Ectodermal cell (in vitro differentiated cells): ENCODE measurements at regions not wholly inside any gene's neighbourhood (a gene's known extent, or its start where the extent isn't known, plus 50 kb on each side); places are given as distances from the start of the nearest gene placed in this dataset.
"Not testable (repeated sequence)": the region's sequence is repeated elsewhere in the genome, so short reads cannot be mapped to it uniquely, and the experiment has no call there.

Source experiments
- H3K27ac ChIP-seq: 2 replicates; pipeline ENCODE4 v1.7.0; 2013; ENCODE audit warnings: mild to moderate bottlenecking, low read depth, low read length; ENCODE audit not compliant: insufficient read depth, poor library complexity, severe bottlenecking
- H3K27me3 ChIP-seq: 2 replicates; pipeline ENCODE4 v1.7.0; 2013; ENCODE audit warnings: mild to moderate bottlenecking, low read length; ENCODE audit not compliant: insufficient read depth, control insufficient read depth, poor library complexity, severe bottlenecking
- H3K36me3 ChIP-seq: one replicate; pipeline ENCODE4 v1.7.0; 2013; ENCODE audit warnings: low read length; ENCODE audit not compliant: control insufficient read depth, insufficient read depth
- H3K4me1 ChIP-seq: one replicate; pipeline ENCODE4 v1.7.0; 2013; ENCODE audit warnings: low read length; ENCODE audit not compliant: control insufficient read depth, insufficient read depth
- H3K4me3 ChIP-seq: 2 replicates; pipeline ENCODE4 v1.7.0; 2013; ENCODE audit warnings: low read depth, low read length, control low read depth; ENCODE audit not compliant: insufficient read depth
- H3K9me3 ChIP-seq: 2 replicates; pipeline ENCODE4 v1.7.0; 2013; ENCODE audit warnings: mild to moderate bottlenecking, low read length, moderate library complexity; ENCODE audit not compliant: control insufficient read depth
- WGBS, 2 experiments: methylation state at CpG; one replicate each; pipeline ENCODE4 v1.1.7; 2013; ENCODE audit warnings: missing lambda C conversion rate in 2 of 2; 5-methylcytosine and 5-hydroxymethylcytosine counted together

GRCh38 chr5:38621840-38622437 is 65.5 kb upstream of the LIFR start:
- 94 to 95% methylated on average over 2 to 3 of the region's 3 CpGs for WGBS, 2 experiments
- no peaks in the 10 kb centered on the region for H3K9me3 ChIP-seq
- H3K4me1 ChIP-seq, result no peaks in the 10 kb centered on the region
- no peak overlapping the region for H3K27ac ChIP-seq
- no peaks in the 10 kb centered on the region for H3K27me3 ChIP-seq
- H3K36me3 ChIP-seq, result no peaks in the 10 kb centered on the region
- no peak overlapping the region for H3K4me3 ChIP-seq

GRCh38 chr5:38622723-38623129 is 66.3 kb upstream of the LIFR start:
- no peak overlapping the region for H3K27ac ChIP-seq
- H3K36me3 ChIP-seq, result no peaks in the 10 kb centered on the region
- no peaks in the 10 kb centered on the region for H3K27me3 ChIP-seq
- H3K4me1 ChIP-seq, result no peaks in the 10 kb centered on the region
- no peaks in the 10 kb centered on the region for H3K9me3 ChIP-seq
- H3K4me3 ChIP-seq, result no peak overlapping the region
- 98% methylated on average over 3 of the region's 3 CpGs for WGBS, 2 experiments

- 92 to 93% methylated on average over 12 of the region's 12 CpGs for WGBS, 2 experiments
- H3K27ac ChIP-seq, H3K4me3 ChIP-seq, H3K9me3 ChIP-seq, H3K27me3 ChIP-seq, H3K36me3 ChIP-seq, H3K4me1 ChIP-seq: not testable (repeated sequence)
These were observed 68.1 kb upstream of the LIFR start for GRCh38 chr5:38624541-38624940.

GRCh38 chr5:38631376-38631775 is 74.9 kb upstream of the LIFR start:
- not testable (repeated sequence) for H3K4me3 ChIP-seq, H3K27ac ChIP-seq, H3K27me3 ChIP-seq, H3K4me1 ChIP-seq, H3K36me3 ChIP-seq, H3K9me3 ChIP-seq
- WGBS, 2 experiments, result 88 to 89% methylated on average over 24 of the region's 24 CpGs

GRCh38 chr5:38634568-38635369 is 78.3 kb upstream of the LIFR start:
- Histone ChIP-seq H3K27me3 (no peaks in the 10 kb centered on the region), H3K4me1 (no peaks in the 10 kb centered on the region), H3K36me3 (no peaks in the 10 kb centered on the region), H3K9me3 (no peaks in the 10 kb centered on the region), H3K4me3 (no peak overlapping the region), H3K27ac (no peak overlapping the region)
- 68 to 71% methylated on average over 4 of the region's 4 CpGs for WGBS, 2 experiments

- Histone ChIP-seq H3K27me3 (no peaks in the 10 kb centered on the region), H3K36me3 (no peaks in the 10 kb centered on the region), H3K4me1 (no peaks in the 10 kb centered on the region), H3K27ac (no peak overlapping the region), H3K9me3 (no peaks in the 10 kb centered on the region), H3K4me3 (no peak overlapping the region)
- WGBS, 2 experiments, result 93 to 99% methylated on average over 3 of the region's 4 CpGs
These were observed 80.2 kb upstream of the LIFR start for GRCh38 chr5:38636626-38637025.

GRCh38 chr5:38638656-38639055 is 82.2 kb upstream of the LIFR start:
- no peak overlapping the region for H3K4me3 ChIP-seq
- H3K4me1 ChIP-seq, result no peaks in the 10 kb centered on the region
- H3K9me3 ChIP-seq, result no peaks in the 10 kb centered on the region
- 92 to 96% methylated on average over 5 of the region's 5 CpGs for WGBS, 2 experiments
- H3K27ac ChIP-seq, result no peak overlapping the region
- H3K27me3 ChIP-seq, result no peaks in the 10 kb centered on the region
- no peaks in the 10 kb centered on the region for H3K36me3 ChIP-seq

- Histone ChIP-seq H3K27ac (no peak overlapping the region), H3K4me1 (no peaks in the 10 kb centered on the region)
- 87 to 88% methylated on average over 6 of the region's 6 CpGs for WGBS, 2 experiments
These were observed 83.2 kb upstream of the LIFR start for GRCh38 chr5:38639377-38640358.

GRCh38 chr5:38641003-38641402 is 84.6 kb upstream of the LIFR start:
- WGBS, 2 experiments, result 80 to 85% methylated on average over 3 of the region's 3 CpGs
- no peaks in the 10 kb centered on the region for H3K27me3 ChIP-seq
- no peak overlapping the region for H3K27ac ChIP-seq
- H3K4me3 ChIP-seq, result no peak overlapping the region
- no peaks in the 10 kb centered on the region for H3K4me1 ChIP-seq
- no peaks in the 10 kb centered on the region for H3K9me3 ChIP-seq
- no peaks in the 10 kb centered on the region for H3K36me3 ChIP-seq

More at GRCh38 chr5:38639377-38640358, 83.2 kb upstream of the LIFR start:
- no peak overlapping the region for H3K4me3 ChIP-seq
- H3K36me3 ChIP-seq, result no peaks in the 10 kb centered on the region
- no peaks in the 10 kb centered on the region for H3K9me3 ChIP-seq
- H3K27me3 ChIP-seq, result no peaks in the 10 kb centered on the region
